ENCODE measurements at regions not wholly inside any gene's neighbourhood (a gene's known extent, or its start where the extent isn't known, plus 50 kb on each side); places are given as distances from the start of the nearest gene placed in this dataset.

DNA sequence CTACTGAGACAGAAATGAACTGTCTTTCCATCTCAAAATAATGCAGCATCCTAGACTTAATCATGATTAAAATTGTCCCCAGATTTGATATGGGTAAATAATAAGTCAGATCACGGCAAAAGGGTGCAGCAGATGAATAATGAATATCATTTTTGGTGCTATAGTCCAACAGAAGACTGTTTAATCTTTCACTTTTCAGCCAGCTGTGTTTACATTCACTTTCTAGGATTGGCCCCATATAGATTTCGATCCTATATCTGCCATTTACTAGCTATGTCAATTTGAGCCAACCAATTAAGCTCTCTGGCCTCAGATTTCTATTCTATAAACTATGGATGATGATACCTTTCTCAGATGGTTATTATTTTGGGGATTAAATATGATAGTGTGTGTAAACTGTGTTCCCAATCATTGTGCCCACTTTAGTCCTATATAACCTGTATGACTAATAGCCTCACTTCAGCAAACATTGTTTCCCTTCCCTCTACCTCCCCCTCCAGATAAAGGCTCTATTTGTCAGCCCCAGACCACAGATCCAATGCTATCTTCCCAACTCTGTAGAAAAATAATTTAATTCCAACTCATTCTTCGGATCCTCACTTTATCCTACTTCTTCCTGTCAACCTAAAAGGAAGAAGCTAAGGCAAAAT, 53.6 kb upstream of the NT5E start:
- no peak for DNase-seq
- no peak for ATAC-seq
- H3K27ac ChIP-seq = no peak overlapping the region
- no peaks in the 10 kb centered on the region for H3K4me1 ChIP-seq
- TF ChIP-seq, protein P1, sequence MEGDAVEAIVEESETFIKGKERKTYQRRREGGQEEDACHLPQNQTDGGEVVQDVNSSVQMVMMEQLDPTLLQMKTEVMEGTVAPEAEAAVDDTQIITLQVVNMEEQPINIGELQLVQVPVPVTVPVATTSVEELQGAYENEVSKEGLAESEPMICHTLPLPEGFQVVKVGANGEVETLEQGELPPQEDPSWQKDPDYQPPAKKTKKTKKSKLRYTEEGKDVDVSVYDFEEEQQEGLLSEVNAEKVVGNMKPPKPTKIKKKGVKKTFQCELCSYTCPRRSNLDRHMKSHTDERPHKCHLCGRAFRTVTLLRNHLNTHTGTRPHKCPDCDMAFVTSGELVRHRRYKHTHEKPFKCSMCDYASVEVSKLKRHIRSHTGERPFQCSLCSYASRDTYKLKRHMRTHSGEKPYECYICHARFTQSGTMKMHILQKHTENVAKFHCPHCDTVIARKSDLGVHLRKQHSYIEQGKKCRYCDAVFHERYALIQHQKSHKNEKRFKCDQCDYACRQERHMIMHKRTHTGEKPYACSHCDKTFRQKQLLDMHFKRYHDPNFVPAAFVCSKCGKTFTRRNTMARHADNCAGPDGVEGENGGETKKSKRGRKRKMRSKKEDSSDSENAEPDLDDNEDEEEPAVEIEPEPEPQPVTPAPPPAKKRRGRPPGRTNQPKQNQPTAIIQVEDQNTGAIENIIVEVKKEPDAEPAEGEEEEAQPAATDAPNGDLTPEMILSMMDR (IDR thresholded peaks at IDR 0.05) = no peak
- no peak for TF ChIP-seq POLR2A (IDR thresholded peaks at IDR 0.05)
- WGBS, 2 donors = 58 to 69% methylated on average over 3 of the region's 3 CpGs
- no peaks in the 10 kb centered on the region for H3K9me3 ChIP-seq
- H3K4me3 ChIP-seq = no peak overlapping the region
- intact Hi-C loops (cut with DNase I) = no loop called here
- H3K27me3 ChIP-seq = no peaks in the 10 kb centered on the region
- no peaks in the 10 kb centered on the region for H3K36me3 ChIP-seq (replicated peaks in 1 of 2; ENCODE audit: insufficient read depth in 1 of 2, low read depth in 2 of 2)

DNA sequence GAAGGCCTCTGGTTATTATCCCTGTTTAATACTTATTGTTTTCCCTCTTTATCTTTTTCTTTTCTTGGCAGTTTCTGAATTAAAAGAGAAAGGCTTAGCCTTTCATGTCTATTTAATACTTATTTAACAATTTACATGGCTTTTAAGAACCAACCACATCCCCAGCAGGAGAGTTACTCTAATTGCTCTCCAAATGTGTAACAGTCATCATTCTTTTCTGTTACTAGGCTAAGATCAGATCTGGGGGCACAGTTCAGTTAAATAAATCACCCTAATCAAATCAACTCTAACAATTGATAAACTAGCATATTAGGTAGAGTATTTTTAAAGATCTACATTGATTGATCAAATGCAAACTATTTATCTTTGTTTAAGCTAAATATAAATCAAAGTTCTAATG, 54.1 kb upstream of the NT5E start:
- no peak for TF ChIP-seq POLR2A (IDR thresholded peaks at IDR 0.05)
- TF ChIP-seq, protein P1 (IDR thresholded peaks at IDR 0.05) = no peak

DNA sequence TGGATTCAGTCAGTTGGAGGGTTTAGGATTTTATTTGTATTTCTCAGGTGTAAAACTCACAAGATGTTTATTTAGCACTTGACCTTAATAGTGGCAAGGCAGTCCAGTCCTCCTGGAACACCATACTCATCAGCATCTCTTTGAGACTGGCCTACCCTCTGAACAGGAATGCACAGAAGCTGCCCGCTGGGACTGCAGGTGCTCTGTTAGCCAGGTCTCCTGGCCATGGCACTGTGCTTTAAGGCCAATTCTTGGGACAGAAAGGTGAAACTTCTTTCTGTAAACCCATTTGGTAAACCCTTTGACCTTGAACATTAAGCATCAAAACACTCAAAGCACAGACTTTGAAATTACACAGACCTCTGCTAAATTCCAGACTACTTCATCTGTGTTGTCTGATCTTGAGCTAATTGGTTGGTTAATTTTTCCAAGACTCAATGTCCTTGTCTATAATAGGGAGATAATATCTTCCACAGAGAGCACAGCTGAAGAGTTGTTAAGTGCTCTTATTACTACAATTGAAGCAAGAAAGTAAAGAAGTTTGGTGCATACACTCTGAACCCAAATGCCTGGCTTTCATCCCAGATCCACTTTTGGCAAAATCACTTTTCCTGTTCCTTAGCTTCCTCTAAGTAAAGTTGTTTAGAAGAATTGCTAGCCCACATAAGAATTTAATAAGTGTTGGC, 54.9 kb upstream of the NT5E start:
- H3K9me3 ChIP-seq = no peaks in the 10 kb centered on the region
- ATAC-seq = no peak
- H3K27me3 ChIP-seq = no peaks in the 10 kb centered on the region
- WGBS, 2 donors = 83 to 93% methylated on average over 1 of the region's 1 CpG
- intact Hi-C loops (cut with DNase I) = no loop called here
- H3K4me3 ChIP-seq = no peak overlapping the region
- DNase-seq = no peak
- no peak overlapping the region for H3K27ac ChIP-seq
- no peaks in the 10 kb centered on the region for H3K36me3 ChIP-seq (replicated peaks in 1 of 2; ENCODE audit: insufficient read depth in 1 of 2, low read depth in 2 of 2)
- H3K4me1 ChIP-seq = peaks cover 8% of the 10 kb centered on the region
- TF ChIP-seq, protein P1 (IDR thresholded peaks at IDR 0.05) = no peak
- TF ChIP-seq POLR2A (IDR thresholded peaks at IDR 0.05) = no peak

More for the DNA sequence above, 54.1 kb upstream of the NT5E start:
- Histone ChIP-seq H3K9me3 (no peaks in the 10 kb centered on the region), H3K27me3 (no peaks in the 10 kb centered on the region), H3K4me1 (peaks cover 2% of the 10 kb centered on the region), H3K4me3 (no peak overlapping the region), H3K36me3 (replicated peaks in 1 of 2; ENCODE audit: insufficient read depth in 1 of 2, low read depth in 2 of 2) (no peaks in the 10 kb centered on the region), H3K27ac (no peak overlapping the region)
- ATAC-seq (no peak), DNase-seq (no peak)
- intact Hi-C loops (cut with DNase I) = no loop called here

DNA sequence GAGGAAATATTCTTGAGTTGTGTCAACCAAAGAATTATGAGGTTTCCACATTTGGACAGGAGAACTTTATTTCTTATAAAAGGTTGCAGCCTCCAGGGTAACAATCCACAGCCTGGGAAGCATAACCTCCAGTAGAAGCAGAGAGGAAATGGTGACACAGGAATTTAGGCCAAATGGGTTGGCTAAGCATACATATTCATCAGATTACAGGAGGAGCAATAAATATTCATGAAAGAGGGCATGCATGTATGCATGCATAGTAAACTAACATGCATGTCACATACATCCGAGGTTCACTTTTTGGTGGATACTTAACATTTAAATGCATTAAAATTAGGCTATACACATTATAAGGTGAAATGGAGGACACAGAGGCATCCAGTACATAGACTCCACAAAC, 55.7 kb upstream of the NT5E start:
- TF ChIP-seq, protein P1 (IDR thresholded peaks at IDR 0.05) = no peak
- no peak for TF ChIP-seq POLR2A (IDR thresholded peaks at IDR 0.05)
- Histone ChIP-seq H3K4me1 (peaks cover 16% of the 10 kb centered on the region), H3K4me3 (no peak overlapping the region), H3K36me3 (replicated peaks in 1 of 2; ENCODE audit: insufficient read depth in 1 of 2, low read depth in 2 of 2) (no peaks in the 10 kb centered on the region), H3K9me3 (no peaks in the 10 kb centered on the region), H3K27me3 (no peaks in the 10 kb centered on the region), H3K27ac (no peak overlapping the region)
- intact Hi-C loops (cut with DNase I) = no loop called here
- WGBS, 2 donors = 89 to 95% methylated on average over 1 of the region's 1 CpG
- DNase-seq = no peak
- no peak for ATAC-seq

DNA sequence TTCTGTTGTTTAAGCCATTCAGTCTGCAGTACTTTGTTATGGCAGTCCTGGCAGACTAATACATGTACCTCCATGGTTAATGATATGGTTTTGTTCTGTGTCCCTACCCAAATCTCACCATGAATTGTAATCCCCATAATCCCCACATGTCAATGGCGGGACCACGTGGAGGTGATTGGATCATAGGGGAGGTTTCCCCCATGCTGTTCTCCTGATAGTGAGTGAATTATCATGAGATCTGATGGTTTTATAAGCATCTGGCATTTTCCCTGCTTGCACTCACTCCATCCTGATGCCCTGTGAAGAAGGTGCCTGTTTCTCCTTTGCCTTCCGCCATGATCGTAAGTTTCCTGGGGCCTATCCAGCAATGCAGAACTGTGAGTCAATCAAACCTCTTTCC, 57.5 kb upstream of the NT5E start:
- no peak for TF ChIP-seq POLR2A (IDR thresholded peaks at IDR 0.05)
- TF ChIP-seq, protein P1 (IDR thresholded peaks at IDR 0.05) = no peak
- ATAC-seq (no peak), DNase-seq (no peak)
- H3K36me3 ChIP-seq (replicated peaks in 1 of 2; ENCODE audit: insufficient read depth in 1 of 2, low read depth in 2 of 2) = no peaks in the 10 kb centered on the region
- no peak overlapping the region for H3K4me3 ChIP-seq
- H3K9me3 ChIP-seq = no peaks in the 10 kb centered on the region
- WGBS, 2 donors = 94% methylated on average over 4 of the region's 4 CpGs
- no peaks in the 10 kb centered on the region for H3K27me3 ChIP-seq
- H3K4me1 ChIP-seq = peaks cover 18% of the 10 kb centered on the region
- intact Hi-C loops (cut with DNase I) = no loop called here
- no peak overlapping the region for H3K27ac ChIP-seq
